Peyer's patch (tissue), 4 donors: ENCODE measurements at regions not wholly inside any gene's neighbourhood (a gene's known extent, or its start where the extent isn't known, plus 50 kb on each side); places are given as distances from the start of the nearest gene placed in this dataset.

ENCODE experiments used
- DNase-seq, 3 donors: peaks; one replicate each; pipeline ENCODE4 v3.0.0-alpha.2; 2017 to 2019
- H3K27ac ChIP-seq, 4 donors: fragments of 200-600 bp; sonication (generic); one replicate each; pipeline ENCODE4 v1.5.1; 2016 to 2019
- H3K27me3 ChIP-seq, 2 donors: fragments of 200-600 bp; sonication (generic); one replicate each; pipeline ENCODE4 v1.5.1; 2019
- H3K36me3 ChIP-seq, 3 donors: fragments of 200-600 bp; sonication (generic); one replicate each; pipeline ENCODE4 v1.5.1; 2016 to 2019
- H3K4me1 ChIP-seq, 4 donors: fragments of 200-600 bp; sonication (generic); one replicate each; pipeline ENCODE4 v1.5.1; 2016 to 2019
- H3K4me3 ChIP-seq, 4 donors: fragments of 200-600 bp; sonication (generic); 1 replicate in 3 of 4; 2 replicates in 1 of 4; pipeline ENCODE4 v1.5.1; 2016 to 2019; ENCODE audit warnings: mild to moderate bottlenecking in 1 of 4
- H3K9me3 ChIP-seq, 4 donors: fragments of 200-600 bp; sonication (generic); one replicate each; pipeline ENCODE4 v1.5.1; 2016 to 2019; ENCODE audit warnings: mild to moderate bottlenecking in 1 of 4
- CTCF ChIP-seq, 6 experiments: fragments of 450-650 bp in 4 of 6; fragments of 200-600 bp in 2 of 6; sonication (generic) in 1 of 6; IDR thresholded peaks; one replicate each; pipeline ENCODE4 v1.5.1; 2017 to 2019; ENCODE audit warnings: antibody characterized with exemption in 6 of 6, mild to moderate bottlenecking in 3 of 6, moderate library complexity in 1 of 6
- POLR2A ChIP-seq, 2 donors: fragments of 450-650 bp; IDR thresholded peaks; one replicate each; pipeline ENCODE4 v1.5.1; 2017; ENCODE audit warnings: antibody characterized with exemption in 2 of 2, mild to moderate bottlenecking in 2 of 2, moderate library complexity in 2 of 2

- H3K27me3 ChIP-seq = no peaks in the 10 kb centered on the region
- TF ChIP-seq POLR2A (IDR thresholded peaks at IDR 0.05) = no peak
- no peak for TF ChIP-seq CTCF (IDR thresholded peaks at IDR 0.05)
- no peaks in the 10 kb centered on the region for H3K9me3 ChIP-seq
- no peaks in the 10 kb centered on the region for H3K36me3 ChIP-seq
- no peak overlapping the region for H3K27ac ChIP-seq
- H3K4me1 ChIP-seq = no peaks in the 10 kb centered on the region
- DNase-seq = no peak
- no peak overlapping the region for H3K4me3 ChIP-seq
Measured at GRCh38 chr3:140766465-140766864, 88.6 kb downstream of the TRIM42 start.

- TF ChIP-seq POLR2A (IDR thresholded peaks at IDR 0.05) (no peak), CTCF (IDR thresholded peaks at IDR 0.05) (no peak)
- Histone ChIP-seq H3K4me3 (no peak overlapping the region), H3K27me3 (no peaks in the 10 kb centered on the region), H3K9me3 (no peaks in the 10 kb centered on the region), H3K4me1 (no peaks in the 10 kb centered on the region), H3K27ac (no peak overlapping the region), H3K36me3 (no peaks in the 10 kb centered on the region)
- DNase-seq = no peak
Measured at GRCh38 chr3:140767566-140767965, 89.7 kb downstream of the TRIM42 start.

- H3K27ac ChIP-seq = no peak overlapping the region
- TF ChIP-seq POLR2A (IDR thresholded peaks at IDR 0.05) = no peak
- TF ChIP-seq CTCF (IDR thresholded peaks at IDR 0.05) = no peak
- no peaks in the 10 kb centered on the region for H3K36me3 ChIP-seq
- no peak for DNase-seq
- H3K4me1 ChIP-seq = no peaks in the 10 kb centered on the region
- H3K27me3 ChIP-seq = no peaks in the 10 kb centered on the region
- H3K9me3 ChIP-seq = no peaks in the 10 kb centered on the region
- no peak overlapping the region for H3K4me3 ChIP-seq
Measured at GRCh38 chr3:140768941-140769340, 91.1 kb downstream of the TRIM42 start.

GRCh38 chr3:140769951-140770350 lies 92.1 kb downstream of the TRIM42 start:
- Histone ChIP-seq H3K36me3 (no peaks in the 10 kb centered on the region), H3K4me3 (no peak overlapping the region), H3K27ac (no peak overlapping the region), H3K27me3 (no peaks in the 10 kb centered on the region), H3K9me3 (no peaks in the 10 kb centered on the region), H3K4me1 (no peaks in the 10 kb centered on the region)
- DNase-seq = no peak
- TF ChIP-seq POLR2A (IDR thresholded peaks at IDR 0.05) (no peak), CTCF (IDR thresholded peaks at IDR 0.05) (no peak)

- H3K36me3 ChIP-seq = no peaks in the 10 kb centered on the region
- no peaks in the 10 kb centered on the region for H3K4me1 ChIP-seq
- DNase-seq = no peak
- TF ChIP-seq CTCF (IDR thresholded peaks at IDR 0.05) (no peak), POLR2A (IDR thresholded peaks at IDR 0.05) (no peak)
- no peaks in the 10 kb centered on the region for H3K27me3 ChIP-seq
- no peak overlapping the region for H3K4me3 ChIP-seq
- H3K9me3 ChIP-seq = no peaks in the 10 kb centered on the region
- H3K27ac ChIP-seq = no peak overlapping the region
Measured at GRCh38 chr3:140770977-140771667, 93.3 kb downstream of the TRIM42 start.
